Skeletal muscle satellite cell (primary cell): ENCODE measurements at regions not wholly inside any gene's neighbourhood (a gene's known extent, or its start where the extent isn't known, plus 50 kb on each side); places are given as distances from the start of the nearest gene placed in this dataset.

Experiments used
- H3K27me3 ChIP-seq: 2 replicates; pipeline ENCODE4 v1.7.0; 2013; ENCODE audit warnings: low read length; ENCODE audit not compliant: control insufficient read depth, insufficient read depth
- H3K36me3 ChIP-seq: 2 replicates; pipeline ENCODE4 v1.7.0; 2013; ENCODE audit warnings: mild to moderate bottlenecking, control low read depth, low read length; ENCODE audit not compliant: insufficient read depth
- H3K4me1 ChIP-seq: 2 replicates; pipeline ENCODE4 v1.7.0; 2013; ENCODE audit warnings: low read length; ENCODE audit not compliant: control insufficient read depth, insufficient read depth
- H3K4me2 ChIP-seq: 2 replicates; pipeline ENCODE4 v1.7.0; 2013; ENCODE audit warnings: mild to moderate bottlenecking, low read length
- H3K4me3 ChIP-seq: 2 replicates; pipeline ENCODE4 v1.7.0; 2013; ENCODE audit warnings: low read length
- H3K9ac ChIP-seq: 2 replicates; pipeline ENCODE4 v1.7.0; 2013; ENCODE audit warnings: mild to moderate bottlenecking, low read depth, low read length, moderate library complexity
- H3K9me3 ChIP-seq: replicated peaks from 2 replicates; pipeline ENCODE4 v1.7.0; 2013; ENCODE audit warnings: mild to moderate bottlenecking, control low read depth, low read length

GRCh38 chr16:65663774-65664173 is 541.9 kb upstream of the CDH11 start:
- Histone ChIP-seq H3K9ac (no peak overlapping the region), H3K4me3 (no peak overlapping the region), H3K36me3 (no peaks in the 10 kb centered on the region), H3K9me3 (no peaks in the 10 kb centered on the region), H3K4me1 (no peaks in the 10 kb centered on the region), H3K4me2 (no peak overlapping the region), H3K27me3 (no peaks in the 10 kb centered on the region)

- no peaks in the 10 kb centered on the region for H3K27me3 ChIP-seq
- H3K4me2 ChIP-seq: no peak overlapping the region
- H3K9ac ChIP-seq: no peak overlapping the region
- H3K4me3 ChIP-seq: no peak overlapping the region
- H3K36me3 ChIP-seq: no peaks in the 10 kb centered on the region
- H3K4me1 ChIP-seq: peaks cover 5% of the 10 kb centered on the region
- no peaks in the 10 kb centered on the region for H3K9me3 ChIP-seq
Measured at GRCh38 chr16:65662256-65662655, 540.4 kb upstream of the CDH11 start.

GRCh38 chr16:65661558-65661957 is 539.7 kb upstream of the CDH11 start:
- no peaks in the 10 kb centered on the region for H3K36me3 ChIP-seq
- H3K9ac ChIP-seq: no peak overlapping the region
- no peak overlapping the region for H3K4me2 ChIP-seq
- H3K9me3 ChIP-seq: no peaks in the 10 kb centered on the region
- peaks cover 5% of the 10 kb centered on the region for H3K4me1 ChIP-seq
- H3K4me3 ChIP-seq: no peak overlapping the region
- no peaks in the 10 kb centered on the region for H3K27me3 ChIP-seq

GRCh38 chr16:65660390-65660789 is 538.5 kb upstream of the CDH11 start:
- H3K4me2 ChIP-seq: no peak overlapping the region
- no peak overlapping the region for H3K9ac ChIP-seq
- H3K27me3 ChIP-seq: no peaks in the 10 kb centered on the region
- H3K4me3 ChIP-seq: no peak overlapping the region
- H3K4me1 ChIP-seq: peaks cover 5% of the 10 kb centered on the region
- no peaks in the 10 kb centered on the region for H3K36me3 ChIP-seq
- no peaks in the 10 kb centered on the region for H3K9me3 ChIP-seq

GRCh38 chr16:65659758-65660157 is 537.9 kb upstream of the CDH11 start:
- H3K27me3 ChIP-seq: no peaks in the 10 kb centered on the region
- peaks cover 5% of the 10 kb centered on the region for H3K4me1 ChIP-seq
- no peaks in the 10 kb centered on the region for H3K9me3 ChIP-seq
- H3K36me3 ChIP-seq: no peaks in the 10 kb centered on the region
- H3K4me3 ChIP-seq: no peak overlapping the region
- H3K4me2 ChIP-seq: no peak overlapping the region
- H3K9ac ChIP-seq: no peak overlapping the region

GRCh38 chr16:65658787-65659220 is 536.9 kb upstream of the CDH11 start:
- no peaks in the 10 kb centered on the region for H3K9me3 ChIP-seq
- no peaks in the 10 kb centered on the region for H3K36me3 ChIP-seq
- no peak overlapping the region for H3K4me2 ChIP-seq
- H3K9ac ChIP-seq: no peak overlapping the region
- H3K27me3 ChIP-seq: no peaks in the 10 kb centered on the region
- H3K4me1 ChIP-seq: peaks cover 5% of the 10 kb centered on the region
- no peak overlapping the region for H3K4me3 ChIP-seq

GRCh38 chr16:65658349-65658748 is 536.5 kb upstream of the CDH11 start:
- H3K9me3 ChIP-seq: no peaks in the 10 kb centered on the region
- H3K4me3 ChIP-seq: no peak overlapping the region
- H3K9ac ChIP-seq: no peak overlapping the region
- no peak overlapping the region for H3K4me2 ChIP-seq
- H3K27me3 ChIP-seq: no peaks in the 10 kb centered on the region
- H3K36me3 ChIP-seq: no peaks in the 10 kb centered on the region
- H3K4me1 ChIP-seq: peaks cover 5% of the 10 kb centered on the region

GRCh38 chr16:65657556-65657955 is 535.7 kb upstream of the CDH11 start:
- no peak overlapping the region for H3K4me2 ChIP-seq
- no peak overlapping the region for H3K9ac ChIP-seq
- no peaks in the 10 kb centered on the region for H3K9me3 ChIP-seq
- H3K4me3 ChIP-seq: no peak overlapping the region
- H3K27me3 ChIP-seq: no peaks in the 10 kb centered on the region
- peaks cover 5% of the 10 kb centered on the region for H3K4me1 ChIP-seq
- H3K36me3 ChIP-seq: no peaks in the 10 kb centered on the region

- Histone ChIP-seq H3K27me3 (no peaks in the 10 kb centered on the region), H3K9ac (no peak overlapping the region), H3K4me1 (peaks cover 5% of the 10 kb centered on the region), H3K4me3 (no peak overlapping the region), H3K4me2 (no peak overlapping the region), H3K36me3 (no peaks in the 10 kb centered on the region), H3K9me3 (no peaks in the 10 kb centered on the region)
Measured at GRCh38 chr16:65657071-65657494, 535.2 kb upstream of the CDH11 start.

- Histone ChIP-seq H3K4me1 (peaks cover 5% of the 10 kb centered on the region), H3K36me3 (no peaks in the 10 kb centered on the region), H3K4me2 (no peak overlapping the region), H3K4me3 (no peak overlapping the region), H3K9ac (no peak overlapping the region), H3K27me3 (no peaks in the 10 kb centered on the region), H3K9me3 (no peaks in the 10 kb centered on the region)
Measured at GRCh38 chr16:65655802-65656201, 533.9 kb upstream of the CDH11 start.

- H3K4me1 ChIP-seq: no peaks in the 10 kb centered on the region
- no peak overlapping the region for H3K9ac ChIP-seq
- no peaks in the 10 kb centered on the region for H3K36me3 ChIP-seq
- H3K9me3 ChIP-seq: no peaks in the 10 kb centered on the region
- no peak overlapping the region for H3K4me3 ChIP-seq
- H3K27me3 ChIP-seq: no peaks in the 10 kb centered on the region
- H3K4me2 ChIP-seq: no peak overlapping the region
Measured at GRCh38 chr16:65648101-65648500, 526.2 kb upstream of the CDH11 start.

GRCh38 chr16:65644821-65645220 is 523.0 kb upstream of the CDH11 start:
- Histone ChIP-seq H3K27me3 (no peaks in the 10 kb centered on the region), H3K9ac (no peak overlapping the region), H3K36me3 (no peaks in the 10 kb centered on the region), H3K9me3 (no peaks in the 10 kb centered on the region), H3K4me2 (no peak overlapping the region), H3K4me1 (no peaks in the 10 kb centered on the region), H3K4me3 (no peak overlapping the region)
